CD14-positive monocyte (primary cell): ENCODE measurements at regions not wholly inside any gene's neighbourhood (a gene's known extent, or its start where the extent isn't known, plus 50 kb on each side); places are given as distances from the start of the nearest gene placed in this dataset.

Experiments
- DNase-seq, 3 donors: peaks; one replicate each; pipeline ENCODE4 v3.0.0-alpha.2; 2011 to 2022
- H2AFZ ChIP-seq: 2 replicates; pipeline ENCODE4 v1.6.0; 2012; ENCODE audit warnings: mild to moderate bottlenecking, low read depth, low read length, inconsistent platforms; ENCODE audit not compliant: insufficient read depth, poor library complexity, severe bottlenecking
- H3K27ac ChIP-seq, 2 donors: 1 replicate in 1 of 2; 2 replicates in 1 of 2; pipeline ENCODE4 v1.5.1; 2012 to 2013; ENCODE audit warnings: low read length in 2 of 2, control low read depth in 1 of 2, inconsistent platforms in 1 of 2, low read depth in 1 of 2, mild to moderate bottlenecking in 1 of 2
- H3K27me3 ChIP-seq, 2 donors: one replicate each; pipeline versions ENCODE4 v1.6.0 to v1.6.1; 2011 to 2013; ENCODE audit warnings: low read length in 2 of 2; ENCODE audit not compliant: control insufficient read depth in 2 of 2, insufficient read depth in 2 of 2
- H3K36me3 ChIP-seq, 2 donors: replicated peaks in 1 of 2; 1 replicate in 1 of 2; 2 replicates in 1 of 2; pipeline versions ENCODE4 v1.5.1 to v1.6.1; 2012 to 2013; ENCODE audit warnings: low read length in 2 of 2, control low read depth in 1 of 2, inconsistent platforms in 1 of 2, mild to moderate bottlenecking in 1 of 2; ENCODE audit not compliant: insufficient read depth in 2 of 2, control insufficient read depth in 1 of 2
- H3K4me1 ChIP-seq, 2 donors: 1 replicate in 1 of 2; 2 replicates in 1 of 2; pipeline versions ENCODE4 v1.5.1 to v1.6.1; 2012 to 2013; ENCODE audit warnings: low read length in 2 of 2, control low read depth in 1 of 2, inconsistent platforms in 1 of 2, mild to moderate bottlenecking in 1 of 2, moderate library complexity in 1 of 2; ENCODE audit not compliant: insufficient read depth in 2 of 2, control insufficient read depth in 1 of 2
- H3K4me2 ChIP-seq: replicated peaks from 2 replicates; pipeline ENCODE3; 2012; ENCODE audit warnings: low read length, moderate library complexity, mild to moderate bottlenecking; ENCODE audit not compliant: poor library complexity, severe bottlenecking; ENCODE audit errors: extremely low read depth
- H3K4me3 ChIP-seq, 3 experiments: fragments of 200-600 bp in 1 of 3; sonication (generic) in 1 of 3; replicated peaks in 1 of 3; 1 replicate in 2 of 3; 2 replicates in 1 of 3; pipeline ENCODE4 v1.5.1; 2011 to 2013; ENCODE audit warnings: low read length in 3 of 3, mild to moderate bottlenecking in 3 of 3, control low read depth in 2 of 3, low read depth in 2 of 3, inconsistent platforms in 1 of 3, moderate library complexity in 1 of 3
- H3K79me2 ChIP-seq: 2 replicates; pipeline ENCODE4 v1.6.0; 2012; ENCODE audit warnings: mild to moderate bottlenecking, control low read depth, inconsistent platforms, low read length, moderate library complexity; ENCODE audit not compliant: insufficient read depth
- H3K9ac ChIP-seq: 2 replicates; pipeline ENCODE4 v1.6.0; 2017; ENCODE audit warnings: low read length, mild to moderate bottlenecking; ENCODE audit not compliant: insufficient read depth, poor library complexity, severe bottlenecking
- H3K9me3 ChIP-seq, 2 donors: replicated peaks in 1 of 2; 1 replicate in 1 of 2; 2 replicates in 1 of 2; pipeline versions ENCODE4 v1.5.1 to v1.6.1; 2012 to 2013; ENCODE audit warnings: low read length in 2 of 2, control low read depth in 1 of 2; ENCODE audit not compliant: control insufficient read depth in 1 of 2, insufficient read depth in 1 of 2
- H4K20me1 ChIP-seq: 2 replicates; pipeline ENCODE4 v1.6.0; 2012; ENCODE audit warnings: mild to moderate bottlenecking, low read length, control low read depth, moderate library complexity; ENCODE audit not compliant: insufficient read depth
- H3K27ac Mint-ChIP-seq, 7 donors: one replicate each; pipeline ENCODE4 v1.8.0; 2020; ENCODE audit warnings: mild to moderate bottlenecking in 7 of 7, mixed read lengths in 7 of 7, moderate library complexity in 6 of 7, inconsistent platforms in 2 of 7
- H3K27me3 Mint-ChIP-seq, 3 donors: one replicate each; pipeline ENCODE4 v1.8.0; 2021 to 2022; ENCODE audit warnings: low read depth in 3 of 3, mild to moderate bottlenecking in 3 of 3, mixed read lengths in 3 of 3, moderate library complexity in 3 of 3, inconsistent platforms in 1 of 3
- H3K36me3 Mint-ChIP-seq, 2 donors: one replicate each; pipeline ENCODE4 v1.8.0; 2020; ENCODE audit warnings: mixed read lengths in 2 of 2, inconsistent platforms in 1 of 2, mild to moderate bottlenecking in 1 of 2
- H3K4me1 Mint-ChIP-seq: one replicate; pipeline ENCODE4 v1.8.0; 2020; ENCODE audit warnings: mild to moderate bottlenecking, mixed read lengths
- H3K4me3 Mint-ChIP-seq, 2 donors: one replicate each; pipeline ENCODE4 v1.8.0; 2020; ENCODE audit warnings: mild to moderate bottlenecking in 2 of 2, mixed read lengths in 2 of 2, moderate library complexity in 1 of 2
- H3K9me3 Mint-ChIP-seq, 7 donors: one replicate each; pipeline ENCODE4 v1.8.0; 2020 to 2022; ENCODE audit warnings: mixed read lengths in 7 of 7, mild to moderate bottlenecking in 6 of 7, moderate library complexity in 6 of 7, inconsistent platforms in 2 of 7
- WGBS: methylation state at CpG from one replicate; pipeline ENCODE4 v1.1.5; 2013; ENCODE audit warnings: missing lambda C conversion rate; ENCODE audit not compliant: insufficient coverage; 5-methylcytosine and 5-hydroxymethylcytosine counted together
- intact Hi-C, 2 donors: fragments of 100-400 bp; cut with micrococcal nuclease; formaldehyde crosslinking; loops; one replicate each; pipeline versions ENCODE4 v1.15.0 to v1.15.1; 2023
- TF ChIP-seq, protein P1 (sequence below): fragments of 200-600 bp; IDR thresholded peaks from one replicate; pipeline ENCODE4 v1.8.0; 2022; ENCODE audit warnings: antibody characterized with exemption, mild to moderate bottlenecking

DNA sequence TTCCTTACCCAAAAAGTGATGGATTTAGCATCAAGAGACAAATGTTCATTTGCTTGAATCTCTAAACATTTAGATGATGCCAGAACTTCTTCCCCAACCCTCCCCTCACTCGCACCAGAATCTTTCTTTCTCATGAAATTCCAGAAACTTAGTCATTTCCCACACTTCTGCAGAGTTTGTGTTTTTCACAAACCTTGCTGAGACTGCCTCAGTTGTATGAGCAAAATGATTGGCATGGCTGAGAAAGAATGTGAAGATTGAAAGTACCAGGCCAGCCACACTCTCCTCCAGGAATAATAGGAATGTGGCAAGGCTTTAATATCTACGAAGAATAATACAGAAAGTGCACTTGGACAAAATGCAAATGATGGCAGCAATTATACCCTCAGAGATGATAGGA, 428.3 kb upstream of the CDH6 start:
- WGBS: 67% methylated on average over 1 of the region's 2 CpGs
- no peaks in the 10 kb centered on the region for H3K27me3 ChIP-seq
- no peak overlapping the region for H2AFZ ChIP-seq
- no peak overlapping the region for H3K4me3 Mint-ChIP-seq
- intact Hi-C loops: no loop called here
- H3K36me3 Mint-ChIP-seq: no peaks in the 10 kb centered on the region
- H3K79me2 ChIP-seq: no peaks in the 10 kb centered on the region
- no peaks in the 10 kb centered on the region for H3K4me1 Mint-ChIP-seq
- no peaks in the 10 kb centered on the region for H4K20me1 ChIP-seq
- H3K27ac Mint-ChIP-seq: no peak overlapping the region
- peaks cover 0 to 5% of the 10 kb centered on the region in 2 donors for H3K9me3 ChIP-seq
- no peak overlapping the region for H3K27ac ChIP-seq
- H3K4me1 ChIP-seq: no peaks in the 10 kb centered on the region
- no peak overlapping the region for H3K4me2 ChIP-seq
- no peak overlapping the region for H3K4me3 ChIP-seq
- peaks cover 0 to 7% (median 1%) of the 10 kb centered on the region in 7 donors for H3K9me3 Mint-ChIP-seq
- H3K36me3 ChIP-seq: no peaks in the 10 kb centered on the region
- DNase-seq: no peak
- H3K27me3 Mint-ChIP-seq: no peaks in the 10 kb centered on the region
- no peak overlapping the region for H3K9ac ChIP-seq
- TF ChIP-seq, protein P1, sequence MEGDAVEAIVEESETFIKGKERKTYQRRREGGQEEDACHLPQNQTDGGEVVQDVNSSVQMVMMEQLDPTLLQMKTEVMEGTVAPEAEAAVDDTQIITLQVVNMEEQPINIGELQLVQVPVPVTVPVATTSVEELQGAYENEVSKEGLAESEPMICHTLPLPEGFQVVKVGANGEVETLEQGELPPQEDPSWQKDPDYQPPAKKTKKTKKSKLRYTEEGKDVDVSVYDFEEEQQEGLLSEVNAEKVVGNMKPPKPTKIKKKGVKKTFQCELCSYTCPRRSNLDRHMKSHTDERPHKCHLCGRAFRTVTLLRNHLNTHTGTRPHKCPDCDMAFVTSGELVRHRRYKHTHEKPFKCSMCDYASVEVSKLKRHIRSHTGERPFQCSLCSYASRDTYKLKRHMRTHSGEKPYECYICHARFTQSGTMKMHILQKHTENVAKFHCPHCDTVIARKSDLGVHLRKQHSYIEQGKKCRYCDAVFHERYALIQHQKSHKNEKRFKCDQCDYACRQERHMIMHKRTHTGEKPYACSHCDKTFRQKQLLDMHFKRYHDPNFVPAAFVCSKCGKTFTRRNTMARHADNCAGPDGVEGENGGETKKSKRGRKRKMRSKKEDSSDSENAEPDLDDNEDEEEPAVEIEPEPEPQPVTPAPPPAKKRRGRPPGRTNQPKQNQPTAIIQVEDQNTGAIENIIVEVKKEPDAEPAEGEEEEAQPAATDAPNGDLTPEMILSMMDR: no peak

DNA sequence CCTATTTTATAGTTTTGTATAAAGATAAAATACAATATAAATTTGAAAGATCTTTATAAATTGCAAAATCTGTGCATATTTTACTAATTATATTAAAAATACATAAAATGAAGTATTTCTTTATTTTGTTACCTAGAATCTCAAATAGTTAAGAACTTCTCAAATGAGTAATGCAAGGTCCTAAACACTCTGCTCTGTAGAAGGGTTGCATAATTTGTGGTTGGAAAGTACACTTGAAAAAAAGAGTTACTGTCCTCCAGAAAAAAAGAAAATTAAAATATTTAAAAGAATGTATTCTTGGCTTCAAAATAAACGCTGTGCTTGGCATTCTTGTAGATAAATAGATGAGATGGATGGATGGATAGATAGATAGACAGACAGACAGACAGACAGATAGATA, 428.8 kb upstream of the CDH6 start:
- Histone ChIP-seq H3K36me3 (no peaks in the 10 kb centered on the region), H3K79me2 (no peaks in the 10 kb centered on the region), H3K27me3 (no peaks in the 10 kb centered on the region), H3K4me2 (no peak overlapping the region), H4K20me1 (no peaks in the 10 kb centered on the region), H3K9me3 (peaks cover 0 to 5% of the 10 kb centered on the region in 2 donors), H3K9ac (no peak overlapping the region), H2AFZ (no peak overlapping the region), H3K4me1 (no peaks in the 10 kb centered on the region), H3K27ac (no peak overlapping the region), H3K4me3 (no peak overlapping the region)
- H3K4me3 Mint-ChIP-seq: no peak overlapping the region
- DNase-seq: no peak
- no peak overlapping the region for H3K27ac Mint-ChIP-seq
- no CpG with 5 or more reads among the region's 1 CpG for whole genome bisulfite sequencing
- no peaks in the 10 kb centered on the region for H3K4me1 Mint-ChIP-seq
- H3K9me3 Mint-ChIP-seq: peaks cover 0 to 7% (median under 1%) of the 10 kb centered on the region in 7 donors
- TF ChIP-seq, protein P1: no peak
- H3K27me3 Mint-ChIP-seq: no peaks in the 10 kb centered on the region
- intact Hi-C loops: no loop called here
- no peaks in the 10 kb centered on the region for H3K36me3 Mint-ChIP-seq
